MG63 (cell line): ENCODE measurements at regions not wholly inside any gene's neighbourhood (a gene's known extent, or its start where the extent isn't known, plus 50 kb on each side); places are given as distances from the start of the nearest gene placed in this dataset.

Experiments used
- DNase-seq: peaks from one replicate; pipeline ENCODE4 v3.0.0-alpha.2; 2020
- H3K27me3 ChIP-seq: fragments of 250-450 bp; sonication (Bioruptor Pico); 2 replicates; pipeline ENCODE4 v1.5.1; 2020; ENCODE audit warnings: mild to moderate bottlenecking, moderate library complexity
- H3K36me3 ChIP-seq: fragments of 250-450 bp; sonication (Bioruptor Pico); 2 replicates; pipeline ENCODE4 v1.5.1; 2020; ENCODE audit warnings: mild to moderate bottlenecking, moderate library complexity
- H3K4me3 ChIP-seq: fragments of 250-450 bp; sonication (Bioruptor Pico); 2 replicates; pipeline ENCODE4 v1.5.1; 2020; ENCODE audit warnings: mild to moderate bottlenecking, moderate library complexity
- H3K9me3 ChIP-seq: fragments of 250-450 bp; sonication (Bioruptor Pico); 2 replicates; pipeline ENCODE4 v1.5.1; 2020; ENCODE audit warnings: mild to moderate bottlenecking, moderate library complexity

GRCh38 chr10:131420867-131421266 lies 109.3 kb upstream of the TCERG1L start:
- Histone ChIP-seq H3K4me3 (no peak overlapping the region), H3K27me3 (0 out of 2 replicates have a peak, but pooled peaks cover 4% of the 10 kb centered on the region), H3K36me3 (no peaks in the 10 kb centered on the region), H3K9me3 (no peaks in the 10 kb centered on the region)
- DNase-seq, result no peak

- H3K36me3 ChIP-seq, result no peaks in the 10 kb centered on the region
- H3K4me3 ChIP-seq, result no peak overlapping the region
- 0 out of 2 replicates have a peak, but pooled peaks cover 4% of the 10 kb centered on the region for H3K27me3 ChIP-seq
- DNase-seq, result no peak
- H3K9me3 ChIP-seq, result no peaks in the 10 kb centered on the region
Observed at GRCh38 chr10:131421381-131421780, 109.9 kb upstream of the TCERG1L start.

- no peak overlapping the region for H3K4me3 ChIP-seq
- no peaks in the 10 kb centered on the region for H3K36me3 ChIP-seq
- no peaks in the 10 kb centered on the region for H3K9me3 ChIP-seq
- DNase-seq, result no peak
- 0 out of 2 replicates have a peak, but pooled peaks cover 4% of the 10 kb centered on the region for H3K27me3 ChIP-seq
Observed at GRCh38 chr10:131422731-131423130, 111.2 kb upstream of the TCERG1L start.

- no peak for DNase-seq
- Histone ChIP-seq H3K27me3 (no peaks in the 10 kb centered on the region), H3K4me3 (no peak overlapping the region), H3K36me3 (no peaks in the 10 kb centered on the region), H3K9me3 (no peaks in the 10 kb centered on the region)
Observed at GRCh38 chr10:131424053-131424452, 112.5 kb upstream of the TCERG1L start.

GRCh38 chr10:131424836-131425491 lies 113.4 kb upstream of the TCERG1L start:
- Histone ChIP-seq H3K9me3 (no peaks in the 10 kb centered on the region), H3K27me3 (no peaks in the 10 kb centered on the region), H3K4me3 (no peak overlapping the region), H3K36me3 (no peaks in the 10 kb centered on the region)
- no peak for DNase-seq

GRCh38 chr10:131425752-131426533 lies 114.4 kb upstream of the TCERG1L start:
- no peaks in the 10 kb centered on the region for H3K36me3 ChIP-seq
- no peak overlapping the region for H3K4me3 ChIP-seq
- no peaks in the 10 kb centered on the region; the same call in 1 of the 2 replicates for H3K27me3 ChIP-seq
- H3K9me3 ChIP-seq, result no peaks in the 10 kb centered on the region
- DNase-seq, result no peak

GRCh38 chr10:131426534-131426898 lies 115.0 kb upstream of the TCERG1L start:
- Histone ChIP-seq H3K9me3 (no peaks in the 10 kb centered on the region), H3K27me3 (no peaks in the 10 kb centered on the region; the same call in none of the 2 replicates), H3K4me3 (no peak overlapping the region), H3K36me3 (no peaks in the 10 kb centered on the region)
- DNase-seq, result no peak

GRCh38 chr10:131427281-131427680 lies 115.8 kb upstream of the TCERG1L start:
- no peaks in the 10 kb centered on the region for H3K9me3 ChIP-seq
- H3K27me3 ChIP-seq, result no peaks in the 10 kb centered on the region; the same call in none of the 2 replicates
- no peak for DNase-seq
- no peak overlapping the region for H3K4me3 ChIP-seq
- H3K36me3 ChIP-seq, result no peaks in the 10 kb centered on the region

GRCh38 chr10:131427901-131428300 lies 116.4 kb upstream of the TCERG1L start:
- Histone ChIP-seq H3K4me3 (no peak overlapping the region), H3K36me3 (no peaks in the 10 kb centered on the region), H3K27me3 (no peaks in the 10 kb centered on the region; the same call in none of the 2 replicates), H3K9me3 (no peaks in the 10 kb centered on the region)
- DNase-seq, result no peak

GRCh38 chr10:131429141-131429540 lies 117.6 kb upstream of the TCERG1L start:
- DNase-seq, result no peak
- no peaks in the 10 kb centered on the region for H3K9me3 ChIP-seq
- H3K27me3 ChIP-seq, result no peaks in the 10 kb centered on the region; the same call in none of the 2 replicates
- H3K4me3 ChIP-seq, result no peak overlapping the region
- H3K36me3 ChIP-seq, result no peaks in the 10 kb centered on the region

- Histone ChIP-seq H3K27me3 (no peaks in the 10 kb centered on the region; the same call in none of the 2 replicates), H3K36me3 (no peaks in the 10 kb centered on the region), H3K4me3 (no peak overlapping the region), H3K9me3 (no peaks in the 10 kb centered on the region)
- no peak for DNase-seq
Observed at GRCh38 chr10:131429942-131430341, 118.4 kb upstream of the TCERG1L start.

- Histone ChIP-seq H3K4me3 (no peak overlapping the region), H3K27me3 (no peaks in the 10 kb centered on the region; the same call in none of the 2 replicates), H3K9me3 (no peaks in the 10 kb centered on the region), H3K36me3 (no peaks in the 10 kb centered on the region)
- DNase-seq, result no peak
Observed at GRCh38 chr10:131430716-131431412, 119.3 kb upstream of the TCERG1L start.

- Histone ChIP-seq H3K36me3 (no peaks in the 10 kb centered on the region), H3K9me3 (no peaks in the 10 kb centered on the region), H3K4me3 (no peak overlapping the region), H3K27me3 (no peaks in the 10 kb centered on the region; the same call in none of the 2 replicates)
- DNase-seq, result no peak
Observed at GRCh38 chr10:131431533-131431932, 120.0 kb upstream of the TCERG1L start.

GRCh38 chr10:131431978-131432690 lies 120.6 kb upstream of the TCERG1L start:
- Histone ChIP-seq H3K9me3 (no peaks in the 10 kb centered on the region), H3K27me3 (no peaks in the 10 kb centered on the region; the same call in none of the 2 replicates)

GRCh38 chr10:131433568-131433967 lies 122.0 kb upstream of the TCERG1L start:
- H3K4me3 ChIP-seq, result no peak overlapping the region
- H3K27me3 ChIP-seq, result no peaks in the 10 kb centered on the region; the same call in none of the 2 replicates
- no peaks in the 10 kb centered on the region for H3K9me3 ChIP-seq
- DNase-seq, result no peak
- no peaks in the 10 kb centered on the region for H3K36me3 ChIP-seq

More at GRCh38 chr10:131431978-131432690, 120.6 kb upstream of the TCERG1L start:
- Histone ChIP-seq H3K4me3 (no peak overlapping the region), H3K36me3 (no peaks in the 10 kb centered on the region)
- DNase-seq, result no peak

GRCh38 chr10:131435232-131435631 lies 123.7 kb upstream of the TCERG1L start:
- H3K9me3 ChIP-seq, result no peaks in the 10 kb centered on the region
- no peak for DNase-seq
- no peaks in the 10 kb centered on the region for H3K36me3 ChIP-seq
- H3K4me3 ChIP-seq, result no peak overlapping the region
- peaks cover 2% of the 10 kb centered on the region for H3K27me3 ChIP-seq
